ENCODE measurements at regions not wholly inside any gene's neighbourhood (a gene's known extent, or its start where the extent isn't known, plus 50 kb on each side); places are given as distances from the start of the nearest gene placed in this dataset.

DNA sequence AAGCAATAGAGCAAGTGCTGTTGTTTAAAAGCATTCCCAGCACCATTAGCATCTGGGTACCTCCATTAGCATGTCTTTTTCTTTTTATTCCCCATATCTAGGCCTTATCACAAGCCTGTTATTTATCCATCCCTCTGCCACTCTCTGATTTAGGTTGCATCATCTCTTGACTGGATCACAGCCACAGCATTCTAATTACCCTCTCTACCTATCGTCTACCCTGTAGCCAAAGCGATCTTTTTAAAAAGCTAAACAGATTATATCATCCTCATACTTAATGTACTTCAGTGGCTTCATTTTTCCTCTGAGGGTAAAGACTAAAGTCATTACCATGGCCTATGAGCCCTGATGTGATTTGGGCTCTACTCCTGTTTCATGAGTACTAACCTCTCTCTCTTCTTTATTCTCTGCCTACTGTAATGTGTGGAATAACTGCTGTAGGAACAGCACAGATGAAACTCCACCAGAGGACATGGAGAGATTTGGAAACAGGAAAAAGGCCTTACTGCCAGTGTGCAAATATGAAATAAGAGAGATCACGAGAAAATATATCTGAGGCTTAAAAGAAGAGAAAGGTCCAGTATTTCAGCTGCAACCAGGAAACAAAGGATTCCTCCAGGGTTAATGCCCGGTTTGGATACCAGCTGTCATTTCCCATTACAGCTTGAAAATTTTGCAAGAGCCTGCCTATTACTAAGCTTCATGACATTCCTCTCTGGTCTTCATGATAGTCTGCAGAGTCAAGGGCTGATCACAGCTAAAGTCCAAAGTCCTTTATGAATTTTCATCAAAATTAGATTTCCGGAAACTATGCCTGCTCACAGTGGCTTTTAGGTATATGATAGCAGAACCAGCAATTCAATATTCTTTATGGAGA, 422.5 kb upstream of the PDE3A start:
- Histone ChIP-seq H3K36me3 (ENCODE audit: control insufficient read depth in 1 of 2, insufficient read depth in 2 of 2, low read length in 2 of 2) (no peaks in the 10 kb centered on the region), H4K91ac (ENCODE audit: low read depth, low read length) (no peak overlapping the region), H3K14ac (ENCODE audit: low read length) (no peak overlapping the region), H3K79me1 (ENCODE audit: low read length) (peaks cover 12% of the 10 kb centered on the region), H2BK5ac (ENCODE audit: low read depth, low read length, poor library complexity) (no peak overlapping the region), H2BK120ac (ENCODE audit: insufficient read depth, low read length, poor library complexity) (peak overlapping the region; percentile 72), H3K9ac (ENCODE audit: low read length) (no peak overlapping the region), H4K8ac (ENCODE audit: low read depth, low read length) (peak overlapping the region; percentile 39), H3K4ac (ENCODE audit: low read depth, low read length) (no peak overlapping the region), H2BK12ac (ENCODE audit: low read length) (peak overlapping the region; percentile 72), H3K4me3 (ENCODE audit: low read depth, low read length) (no peak overlapping the region), H2AK5ac (ENCODE audit: low read length) (no peak overlapping the region), H4K12ac (ENCODE audit: low read depth, low read length) (no peak overlapping the region), H2AFZ (ENCODE audit: insufficient read depth, low read length, poor library complexity) (no peak overlapping the region), H3K4me1 (ENCODE audit: control insufficient read depth in 1 of 2, insufficient read depth in 2 of 2, low read length in 2 of 2) (peaks cover 2 to 8% of the 10 kb centered on the region in 2 experiments), H3K27me3 (ENCODE audit: insufficient read depth, low read length) (no peaks in the 10 kb centered on the region), H3K79me2 (ENCODE audit: control insufficient read depth, insufficient read depth, low read length, poor library complexity) (no peaks in the 10 kb centered on the region), H3K4me2 (ENCODE audit: low read length) (no peak overlapping the region), H3K23ac (ENCODE audit: low read length) (no peak overlapping the region), H3K18ac (ENCODE audit: low read length) (no peak overlapping the region), H3K27ac (ENCODE audit: low read depth, low read length) (peak overlapping the region; percentile 68), H3K9me3 (ENCODE audit: insufficient read depth, low read depth, low read length) (peaks cover 3% of the 10 kb centered on the region)
- no CpG with 5 or more reads among the region's 5 CpGs for WGBS (ENCODE audit: extremely low coverage, insufficient coverage, insufficient read length)
- DNase-seq, result peak in 1 of 2 donors; percentile 34

DNA sequence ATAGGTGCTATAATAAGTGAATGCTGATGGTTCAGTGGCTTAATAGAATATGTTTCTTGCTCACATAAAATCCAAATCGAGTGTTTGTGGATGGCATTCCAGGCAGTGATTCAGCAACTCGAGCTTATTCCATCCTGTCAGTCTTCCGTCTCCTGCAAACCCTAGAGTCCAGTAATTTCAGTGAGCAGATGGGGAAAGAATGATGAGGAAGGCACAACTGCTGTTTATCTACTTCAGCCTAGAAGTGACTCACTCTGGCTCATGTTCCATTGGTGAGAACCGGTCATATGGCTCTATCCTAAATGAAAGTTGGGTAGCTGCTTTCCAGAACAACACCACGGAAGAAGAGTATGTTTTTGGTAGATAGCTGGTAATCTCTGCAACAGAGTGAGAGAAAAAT, 421.8 kb upstream of the PDE3A start:
- H3K14ac ChIP-seq (ENCODE audit: low read length), result no peak overlapping the region
- H3K36me3 ChIP-seq (ENCODE audit: control insufficient read depth in 1 of 2, insufficient read depth in 2 of 2, low read length in 2 of 2), result no peaks in the 10 kb centered on the region
- no peak overlapping the region for H2AK5ac ChIP-seq (ENCODE audit: low read length)
- no peak overlapping the region for H3K4ac ChIP-seq (ENCODE audit: low read depth, low read length)
- no peak overlapping the region for H3K9ac ChIP-seq (ENCODE audit: low read length)
- DNase-seq, result peak; percentile 8 to 45
- H2BK12ac ChIP-seq (ENCODE audit: low read length), result peak overlapping the region; percentile 72
- no peak overlapping the region for H3K27ac ChIP-seq (ENCODE audit: low read depth, low read length)
- no peak overlapping the region for H2AFZ ChIP-seq (ENCODE audit: insufficient read depth, low read length, poor library complexity)
- no peak overlapping the region for H2BK5ac ChIP-seq (ENCODE audit: low read depth, low read length, poor library complexity)
- no peak overlapping the region for H2BK120ac ChIP-seq (ENCODE audit: insufficient read depth, low read length, poor library complexity)
- H3K4me1 ChIP-seq (ENCODE audit: control insufficient read depth in 1 of 2, insufficient read depth in 2 of 2, low read length in 2 of 2), result peaks cover 2 to 8% of the 10 kb centered on the region in 2 experiments
- H3K18ac ChIP-seq (ENCODE audit: low read length), result no peak overlapping the region
- no peak overlapping the region for H3K4me2 ChIP-seq (ENCODE audit: low read length)
- no peaks in the 10 kb centered on the region for H3K9me3 ChIP-seq (ENCODE audit: insufficient read depth, low read depth, low read length)
- no peak overlapping the region for H3K23ac ChIP-seq (ENCODE audit: low read length)
- no peak overlapping the region for H3K4me3 ChIP-seq (ENCODE audit: low read depth, low read length)
- H3K79me2 ChIP-seq (ENCODE audit: control insufficient read depth, insufficient read depth, low read length, poor library complexity), result no peaks in the 10 kb centered on the region
- peaks cover 12% of the 10 kb centered on the region for H3K79me1 ChIP-seq (ENCODE audit: low read length)
- no peak overlapping the region for H4K8ac ChIP-seq (ENCODE audit: low read depth, low read length)
- no CpG with 5 or more reads among the region's 5 CpGs for WGBS (ENCODE audit: extremely low coverage, insufficient coverage, insufficient read length)
- no peak overlapping the region for H4K91ac ChIP-seq (ENCODE audit: low read depth, low read length)
- H3K27me3 ChIP-seq (ENCODE audit: insufficient read depth, low read length), result no peaks in the 10 kb centered on the region
- no peak overlapping the region for H4K12ac ChIP-seq (ENCODE audit: low read depth, low read length)

DNA sequence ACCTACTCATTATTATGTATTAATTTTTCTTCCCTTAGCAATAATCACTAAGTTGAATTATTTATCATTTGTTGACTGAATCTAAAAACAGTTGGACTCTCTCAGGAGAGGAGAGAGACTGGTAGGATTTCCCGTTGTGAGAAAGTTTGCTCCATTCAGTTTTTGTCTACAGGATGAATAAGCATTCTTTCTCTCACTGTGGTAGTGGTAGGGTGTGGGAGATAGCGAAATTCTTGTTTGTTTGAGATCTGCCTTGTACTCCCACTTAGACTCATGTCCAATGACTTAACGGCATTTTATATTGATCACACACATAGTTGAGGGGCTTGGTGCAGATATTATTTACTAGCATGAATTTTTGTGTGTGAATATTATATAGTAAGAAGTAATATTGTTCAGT, 421.0 kb upstream of the PDE3A start:
- Histone ChIP-seq H3K9me3 (ENCODE audit: insufficient read depth, low read depth, low read length) (no peaks in the 10 kb centered on the region), H3K14ac (ENCODE audit: low read length) (no peak overlapping the region), H3K4me2 (ENCODE audit: low read length) (no peak overlapping the region), H3K27me3 (ENCODE audit: insufficient read depth, low read length) (no peaks in the 10 kb centered on the region), H3K9ac (ENCODE audit: low read length) (no peak overlapping the region), H4K12ac (ENCODE audit: low read depth, low read length) (no peak overlapping the region), H2BK12ac (ENCODE audit: low read length) (no peak overlapping the region), H3K27ac (ENCODE audit: low read depth, low read length) (no peak overlapping the region), H3K18ac (ENCODE audit: low read length) (no peak overlapping the region), H3K79me1 (ENCODE audit: low read length) (peaks cover 12% of the 10 kb centered on the region), H2AFZ (ENCODE audit: insufficient read depth, low read length, poor library complexity) (no peak overlapping the region), H2AK5ac (ENCODE audit: low read length) (no peak overlapping the region), H3K4ac (ENCODE audit: low read depth, low read length) (no peak overlapping the region), H4K8ac (ENCODE audit: low read depth, low read length) (no peak overlapping the region), H3K4me1 (ENCODE audit: control insufficient read depth in 1 of 2, insufficient read depth in 2 of 2, low read length in 2 of 2) (peaks cover 2 to 8% of the 10 kb centered on the region in 2 experiments), H3K23ac (ENCODE audit: low read length) (no peak overlapping the region), H3K36me3 (ENCODE audit: control insufficient read depth in 1 of 2, insufficient read depth in 2 of 2, low read length in 2 of 2) (no peaks in the 10 kb centered on the region), H3K4me3 (ENCODE audit: low read depth, low read length) (no peak overlapping the region), H4K91ac (ENCODE audit: low read depth, low read length) (no peak overlapping the region), H3K79me2 (ENCODE audit: control insufficient read depth, insufficient read depth, low read length, poor library complexity) (no peaks in the 10 kb centered on the region), H2BK5ac (ENCODE audit: low read depth, low read length, poor library complexity) (no peak overlapping the region), H2BK120ac (ENCODE audit: insufficient read depth, low read length, poor library complexity) (no peak overlapping the region)
- WGBS (ENCODE audit: extremely low coverage, insufficient coverage, insufficient read length), result no CpG with 5 or more reads among the region's 3 CpGs
- DNase-seq, result no peak

DNA sequence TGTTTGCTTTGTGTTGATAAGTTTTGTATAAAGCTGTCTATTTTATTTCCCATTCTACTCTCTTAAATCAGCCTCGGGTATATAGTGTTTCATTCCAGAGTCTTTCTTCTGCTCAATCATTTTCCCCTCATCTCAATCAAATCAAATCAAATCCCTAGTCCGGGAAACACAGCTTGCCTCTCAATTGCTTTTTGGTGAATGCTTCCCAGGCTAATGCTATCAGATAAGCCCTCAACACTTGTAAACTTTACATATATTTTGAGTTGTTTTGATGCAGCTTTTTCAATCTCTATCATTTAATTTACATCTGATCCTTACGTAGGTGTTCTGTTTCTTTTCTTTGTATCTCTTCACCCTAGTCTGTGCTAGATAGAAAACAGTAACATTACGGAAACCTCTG, 416.7 kb upstream of the PDE3A start:
- no CpG with 5 or more reads among the region's 4 CpGs for WGBS (ENCODE audit: extremely low coverage, insufficient coverage, insufficient read length)
- H3K9ac ChIP-seq (ENCODE audit: low read length), result no peak overlapping the region
- no peaks in the 10 kb centered on the region for H3K27me3 ChIP-seq (ENCODE audit: insufficient read depth, low read length)
- H2BK120ac ChIP-seq (ENCODE audit: insufficient read depth, low read length, poor library complexity), result no peak overlapping the region
- no peak overlapping the region for H4K91ac ChIP-seq (ENCODE audit: low read depth, low read length)
- no peaks in the 10 kb centered on the region for H3K79me1 ChIP-seq (ENCODE audit: low read length)
- H3K18ac ChIP-seq (ENCODE audit: low read length), result no peak overlapping the region
- no peak overlapping the region for H2AK5ac ChIP-seq (ENCODE audit: low read length)
- H3K14ac ChIP-seq (ENCODE audit: low read length), result no peak overlapping the region
- no peak overlapping the region for H2BK5ac ChIP-seq (ENCODE audit: low read depth, low read length, poor library complexity)
- H3K9me3 ChIP-seq (ENCODE audit: insufficient read depth, low read depth, low read length), result no peaks in the 10 kb centered on the region
- no peak overlapping the region for H3K4me3 ChIP-seq (ENCODE audit: low read depth, low read length)
- H3K27ac ChIP-seq (ENCODE audit: low read depth, low read length), result no peak overlapping the region
- H3K4ac ChIP-seq (ENCODE audit: low read depth, low read length), result no peak overlapping the region
- H4K12ac ChIP-seq (ENCODE audit: low read depth, low read length), result no peak overlapping the region
- H2BK12ac ChIP-seq (ENCODE audit: low read length), result no peak overlapping the region
- no peak for DNase-seq
- no peak overlapping the region for H4K8ac ChIP-seq (ENCODE audit: low read depth, low read length)
- H3K23ac ChIP-seq (ENCODE audit: low read length), result no peak overlapping the region
- H3K79me2 ChIP-seq (ENCODE audit: control insufficient read depth, insufficient read depth, low read length, poor library complexity), result no peaks in the 10 kb centered on the region
- H3K4me1 ChIP-seq (ENCODE audit: control insufficient read depth in 1 of 2, insufficient read depth in 2 of 2, low read length in 2 of 2), result peaks cover 0 to 4% of the 10 kb centered on the region in 2 experiments
- no peak overlapping the region for H2AFZ ChIP-seq (ENCODE audit: insufficient read depth, low read length, poor library complexity)
- H3K4me2 ChIP-seq (ENCODE audit: low read length), result no peak overlapping the region
- H3K36me3 ChIP-seq (ENCODE audit: control insufficient read depth in 1 of 2, insufficient read depth in 2 of 2, low read length in 2 of 2), result no peaks in the 10 kb centered on the region
